Ishikawa (cell line): ENCODE measurements at regions not wholly inside any gene's neighbourhood (a gene's known extent, or its start where the extent isn't known, plus 50 kb on each side); places are given as distances from the start of the nearest gene placed in this dataset.

Experiments
- CREB1 ChIP-seq: IDR thresholded peaks from 2 replicates; pipeline ENCODE4 v1.6.1; 2012; ENCODE audit warnings: low read depth
- EP300 ChIP-seq: IDR thresholded peaks from 2 replicates; pipeline ENCODE4 v1.6.1; 2012; ENCODE audit warnings: borderline replicate concordance
- FOXM1 ChIP-seq: IDR thresholded peaks from 2 replicates; pipeline ENCODE4 v1.6.1; 2012; ENCODE audit warnings: low read depth, borderline replicate concordance
- NFIC ChIP-seq: IDR thresholded peaks from 2 replicates; pipeline ENCODE4 v1.6.1; 2012
- RAD21 ChIP-seq: IDR thresholded peaks from 2 replicates; pipeline ENCODE4 v1.6.1; 2012; ENCODE audit warnings: low read depth
- TAF1 ChIP-seq: IDR thresholded peaks from 2 replicates; pipeline ENCODE4 v1.6.1; 2012; ENCODE audit warnings: low read depth, mild to moderate bottlenecking
- TF ChIP-seq, protein P1 (sequence below): IDR thresholded peaks from 2 replicates; pipeline ENCODE4 v1.6.1; 2012; ENCODE audit warnings: low read depth, mild to moderate bottlenecking

DNA sequence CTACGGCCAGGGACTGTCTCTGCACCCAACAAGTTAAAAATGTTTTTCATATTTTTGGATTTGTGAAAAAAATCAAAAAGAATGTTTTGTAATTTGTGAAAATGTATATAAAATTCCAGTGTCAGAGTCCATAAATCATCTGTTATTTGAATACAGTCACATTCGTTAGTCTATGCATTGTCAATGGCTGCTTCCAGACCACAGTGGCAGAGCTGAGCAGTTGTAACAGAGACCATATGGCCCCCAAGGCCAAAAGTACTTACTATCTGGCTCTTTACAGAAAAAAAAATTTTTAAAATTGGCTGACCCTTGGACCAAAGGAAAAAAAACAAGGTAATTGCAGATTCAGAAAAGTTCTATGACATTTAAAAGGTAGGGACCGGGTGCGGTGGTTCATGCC is 86.7 kb upstream of the ATL2 start:
- TF ChIP-seq CREB1, result no peak
- TF ChIP-seq, protein P1, sequence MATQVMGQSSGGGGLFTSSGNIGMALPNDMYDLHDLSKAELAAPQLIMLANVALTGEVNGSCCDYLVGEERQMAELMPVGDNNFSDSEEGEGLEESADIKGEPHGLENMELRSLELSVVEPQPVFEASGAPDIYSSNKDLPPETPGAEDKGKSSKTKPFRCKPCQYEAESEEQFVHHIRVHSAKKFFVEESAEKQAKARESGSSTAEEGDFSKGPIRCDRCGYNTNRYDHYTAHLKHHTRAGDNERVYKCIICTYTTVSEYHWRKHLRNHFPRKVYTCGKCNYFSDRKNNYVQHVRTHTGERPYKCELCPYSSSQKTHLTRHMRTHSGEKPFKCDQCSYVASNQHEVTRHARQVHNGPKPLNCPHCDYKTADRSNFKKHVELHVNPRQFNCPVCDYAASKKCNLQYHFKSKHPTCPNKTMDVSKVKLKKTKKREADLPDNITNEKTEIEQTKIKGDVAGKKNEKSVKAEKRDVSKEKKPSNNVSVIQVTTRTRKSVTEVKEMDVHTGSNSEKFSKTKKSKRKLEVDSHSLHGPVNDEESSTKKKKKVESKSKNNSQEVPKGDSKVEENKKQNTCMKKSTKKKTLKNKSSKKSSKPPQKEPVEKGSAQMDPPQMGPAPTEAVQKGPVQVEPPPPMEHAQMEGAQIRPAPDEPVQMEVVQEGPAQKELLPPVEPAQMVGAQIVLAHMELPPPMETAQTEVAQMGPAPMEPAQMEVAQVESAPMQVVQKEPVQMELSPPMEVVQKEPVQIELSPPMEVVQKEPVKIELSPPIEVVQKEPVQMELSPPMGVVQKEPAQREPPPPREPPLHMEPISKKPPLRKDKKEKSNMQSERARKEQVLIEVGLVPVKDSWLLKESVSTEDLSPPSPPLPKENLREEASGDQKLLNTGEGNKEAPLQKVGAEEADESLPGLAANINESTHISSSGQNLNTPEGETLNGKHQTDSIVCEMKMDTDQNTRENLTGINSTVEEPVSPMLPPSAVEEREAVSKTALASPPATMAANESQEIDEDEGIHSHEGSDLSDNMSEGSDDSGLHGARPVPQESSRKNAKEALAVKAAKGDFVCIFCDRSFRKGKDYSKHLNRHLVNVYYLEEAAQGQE, result no peak
- no peak for TF ChIP-seq NFIC
- TF ChIP-seq FOXM1, result no peak
- TF ChIP-seq RAD21, result no peak
- TF ChIP-seq TAF1, result no peak
- no peak for TF ChIP-seq EP300
